ENCODE measurements at regions not wholly inside any gene's neighbourhood (a gene's known extent, or its start where the extent isn't known, plus 50 kb on each side); places are given as distances from the start of the nearest gene placed in this dataset.

DNA sequence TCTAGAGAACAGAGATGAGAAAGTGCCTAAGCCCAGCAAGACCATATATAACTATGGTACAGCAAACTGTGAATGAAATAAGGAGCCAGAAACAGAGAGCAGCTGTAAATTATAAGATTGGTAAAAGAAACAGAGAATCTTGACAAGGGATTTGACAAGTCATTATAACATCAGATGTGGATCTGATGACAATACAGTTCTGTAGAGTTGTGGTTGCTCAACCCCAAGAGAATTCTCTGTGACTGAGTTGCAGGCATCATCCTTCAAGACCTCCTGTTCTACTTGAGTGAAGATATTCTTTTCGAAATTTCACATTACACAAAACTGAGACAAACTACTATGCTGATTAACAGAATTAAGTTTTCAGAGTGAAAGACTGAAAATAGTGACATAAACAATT, 343.1 kb upstream of the SLC39A10 start:
- WGBS (ENCODE audit: low lambda C conversion rate, missing lambda C conversion rate) = 90% methylated on average over 1 of the region's 1 CpG
- TF ChIP-seq EZH2 (IDR thresholded peaks at IDR 0.05; ENCODE audit: borderline replicate concordance) = no peak
- no peak for TF ChIP-seq EZH2phosphoT487 (IDR thresholded peaks at IDR 0.05; ENCODE audit: low read depth, severe bottlenecking, unreplicated experiment)
- TF ChIP-seq, protein P1, sequence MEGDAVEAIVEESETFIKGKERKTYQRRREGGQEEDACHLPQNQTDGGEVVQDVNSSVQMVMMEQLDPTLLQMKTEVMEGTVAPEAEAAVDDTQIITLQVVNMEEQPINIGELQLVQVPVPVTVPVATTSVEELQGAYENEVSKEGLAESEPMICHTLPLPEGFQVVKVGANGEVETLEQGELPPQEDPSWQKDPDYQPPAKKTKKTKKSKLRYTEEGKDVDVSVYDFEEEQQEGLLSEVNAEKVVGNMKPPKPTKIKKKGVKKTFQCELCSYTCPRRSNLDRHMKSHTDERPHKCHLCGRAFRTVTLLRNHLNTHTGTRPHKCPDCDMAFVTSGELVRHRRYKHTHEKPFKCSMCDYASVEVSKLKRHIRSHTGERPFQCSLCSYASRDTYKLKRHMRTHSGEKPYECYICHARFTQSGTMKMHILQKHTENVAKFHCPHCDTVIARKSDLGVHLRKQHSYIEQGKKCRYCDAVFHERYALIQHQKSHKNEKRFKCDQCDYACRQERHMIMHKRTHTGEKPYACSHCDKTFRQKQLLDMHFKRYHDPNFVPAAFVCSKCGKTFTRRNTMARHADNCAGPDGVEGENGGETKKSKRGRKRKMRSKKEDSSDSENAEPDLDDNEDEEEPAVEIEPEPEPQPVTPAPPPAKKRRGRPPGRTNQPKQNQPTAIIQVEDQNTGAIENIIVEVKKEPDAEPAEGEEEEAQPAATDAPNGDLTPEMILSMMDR (IDR thresholded peaks at IDR 0.05; ENCODE audit: poor library complexity) = no peak
- no peak overlapping the region for H3K27ac ChIP-seq

DNA sequence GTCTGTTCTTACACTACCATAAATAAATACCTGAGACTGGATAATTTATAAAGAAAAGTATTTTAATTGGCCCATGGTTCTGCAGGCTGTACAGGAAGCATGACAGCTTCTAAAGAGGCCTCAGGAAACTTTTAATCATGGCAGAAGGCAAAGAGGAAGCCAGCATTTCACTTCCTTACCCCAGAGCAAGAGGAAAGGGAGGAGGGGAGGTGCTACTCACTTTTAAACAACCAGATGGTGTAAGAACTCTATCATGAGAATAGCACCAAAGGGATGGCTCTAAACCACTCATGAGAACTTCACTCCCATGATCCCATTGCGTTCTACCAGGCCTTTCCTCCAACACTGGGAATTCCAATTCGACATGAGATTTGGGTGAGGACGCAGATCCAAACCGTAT, 344.4 kb upstream of the SLC39A10 start:
- Histone ChIP-seq H3K36me3 (replicated peaks; ENCODE audit: insufficient read depth, low read depth) (no peaks in the 10 kb centered on the region), H3K4me2 (no peak overlapping the region), H3K9me2 (replicated peaks; ENCODE audit: insufficient read depth) (no peaks in the 10 kb centered on the region), H3K9me3 (ENCODE audit: low read depth) (no peaks in the 10 kb centered on the region), H2AFZ (no peak overlapping the region), H3K27ac (no peak overlapping the region), H4K20me1 (ENCODE audit: insufficient read depth, poor library complexity, severe bottlenecking) (no peaks in the 10 kb centered on the region), H3K4me3 (no peak overlapping the region), H3K27me3 (no peaks in the 10 kb centered on the region), H3K4me1 (ENCODE audit: insufficient read depth) (peaks cover 8% of the 10 kb centered on the region), H3K79me2 (no peaks in the 10 kb centered on the region)
- 98% methylated on average over 4 of the region's 4 CpGs for WGBS (ENCODE audit: low lambda C conversion rate, missing lambda C conversion rate)
- TF ChIP-seq, protein P1 (IDR thresholded peaks at IDR 0.05; ENCODE audit: poor library complexity) = no peak
- TF ChIP-seq EZH2phosphoT487 (IDR thresholded peaks at IDR 0.05; ENCODE audit: low read depth, severe bottlenecking, unreplicated experiment) (no peak), EZH2 (IDR thresholded peaks at IDR 0.05; ENCODE audit: borderline replicate concordance) (no peak)
- DNase-seq (ENCODE audit: low spot score) = no peak

More for the DNA sequence above, 343.1 kb upstream of the SLC39A10 start:
- Histone ChIP-seq H3K9me2 (replicated peaks; ENCODE audit: insufficient read depth) (no peaks in the 10 kb centered on the region), H3K4me1 (ENCODE audit: insufficient read depth) (peaks cover 12% of the 10 kb centered on the region), H4K20me1 (ENCODE audit: insufficient read depth, poor library complexity, severe bottlenecking) (no peaks in the 10 kb centered on the region), H3K9me3 (ENCODE audit: low read depth) (no peaks in the 10 kb centered on the region), H3K36me3 (replicated peaks; ENCODE audit: insufficient read depth, low read depth) (no peaks in the 10 kb centered on the region), H3K27me3 (no peaks in the 10 kb centered on the region), H3K79me2 (no peaks in the 10 kb centered on the region), H3K4me2 (no peak overlapping the region), H3K4me3 (no peak overlapping the region), H2AFZ (no peak overlapping the region)
- DNase-seq (ENCODE audit: low spot score) = no peak

DNA sequence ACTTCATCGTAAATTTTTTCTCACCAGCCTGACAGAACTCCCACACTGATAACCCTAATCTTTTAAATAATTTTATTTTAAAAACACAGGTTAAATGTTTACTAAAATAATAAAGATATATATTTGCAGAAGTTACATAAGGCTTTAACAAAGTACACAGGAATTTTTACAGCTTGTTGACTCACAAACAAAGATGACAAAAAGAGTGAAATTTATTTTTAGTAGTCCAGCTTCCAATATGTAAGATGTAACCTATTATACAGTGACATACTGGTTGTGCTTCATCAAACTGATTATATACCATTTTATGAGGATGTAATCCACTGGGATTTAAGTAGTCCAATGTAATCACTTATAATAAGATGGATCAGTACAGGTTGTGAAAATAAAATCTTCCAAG, 348.9 kb upstream of the SLC39A10 start:
- Histone ChIP-seq H3K9me2 (replicated peaks; ENCODE audit: insufficient read depth) (no peaks in the 10 kb centered on the region), H3K9me3 (ENCODE audit: low read depth) (no peaks in the 10 kb centered on the region), H3K79me2 (no peaks in the 10 kb centered on the region), H3K4me2 (no peak overlapping the region), H3K27ac (peak overlapping the region; percentile 36), H3K36me3 (replicated peaks; ENCODE audit: insufficient read depth, low read depth) (no peaks in the 10 kb centered on the region), H3K4me3 (no peak overlapping the region), H4K20me1 (ENCODE audit: insufficient read depth, poor library complexity, severe bottlenecking) (no peaks in the 10 kb centered on the region), H3K4me1 (ENCODE audit: insufficient read depth) (peaks cover 7% of the 10 kb centered on the region), H2AFZ (no peak overlapping the region), H3K27me3 (no peaks in the 10 kb centered on the region)
- no peak for TF ChIP-seq EZH2 (IDR thresholded peaks at IDR 0.05; ENCODE audit: borderline replicate concordance)
- TF ChIP-seq, protein P1 (IDR thresholded peaks at IDR 0.05; ENCODE audit: poor library complexity) = no peak
- no peak for TF ChIP-seq EZH2phosphoT487 (IDR thresholded peaks at IDR 0.05; ENCODE audit: low read depth, severe bottlenecking, unreplicated experiment)
- DNase-seq (ENCODE audit: low spot score) = no peak
- WGBS (ENCODE audit: low lambda C conversion rate, missing lambda C conversion rate) = 12% methylated on average over 1 of the region's 1 CpG

DNA sequence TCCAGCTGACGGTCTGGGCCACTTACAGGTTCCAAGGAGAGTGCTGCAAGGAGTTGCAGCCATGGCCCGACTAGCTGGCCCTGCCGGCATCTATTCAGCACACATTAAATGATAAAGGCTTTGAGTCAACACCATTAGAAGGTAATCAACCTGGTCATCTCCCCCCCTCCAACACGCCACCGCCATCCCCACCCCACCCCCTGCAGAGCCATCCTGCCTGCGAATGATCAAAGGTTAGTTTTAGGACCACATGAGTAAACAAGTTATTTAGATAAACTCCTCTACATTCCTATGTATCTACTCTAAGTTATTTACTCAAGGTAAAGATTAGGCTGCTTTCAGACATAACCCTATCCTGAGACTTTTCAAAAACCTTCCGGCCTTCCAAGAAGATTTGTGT, 349.3 kb upstream of the SLC39A10 start:
- TF ChIP-seq, protein P1 (IDR thresholded peaks at IDR 0.05; ENCODE audit: poor library complexity) = no peak
- no peak for TF ChIP-seq EZH2 (IDR thresholded peaks at IDR 0.05; ENCODE audit: borderline replicate concordance)
- no peak for TF ChIP-seq EZH2phosphoT487 (IDR thresholded peaks at IDR 0.05; ENCODE audit: low read depth, severe bottlenecking, unreplicated experiment)
- WGBS (ENCODE audit: low lambda C conversion rate, missing lambda C conversion rate) = 12% methylated on average over 7 of the region's 7 CpGs
- Histone ChIP-seq H3K27me3 (no peaks in the 10 kb centered on the region), H3K9me3 (ENCODE audit: low read depth) (no peaks in the 10 kb centered on the region), H3K79me2 (no peaks in the 10 kb centered on the region), H3K27ac (no peak overlapping the region), H3K4me1 (ENCODE audit: insufficient read depth) (peaks cover 7% of the 10 kb centered on the region), H2AFZ (no peak overlapping the region), H3K4me3 (no peak overlapping the region), H3K4me2 (no peak overlapping the region), H4K20me1 (ENCODE audit: insufficient read depth, poor library complexity, severe bottlenecking) (no peaks in the 10 kb centered on the region), H3K36me3 (replicated peaks; ENCODE audit: insufficient read depth, low read depth) (no peaks in the 10 kb centered on the region), H3K9me2 (replicated peaks; ENCODE audit: insufficient read depth) (no peaks in the 10 kb centered on the region)
- peak; percentile 49 for DNase-seq (ENCODE audit: low spot score)

All from hepatocyte (in vitro differentiated cells).